A549 (cell line): ENCODE measurements at regions not wholly inside any gene's neighbourhood (a gene's known extent, or its start where the extent isn't known, plus 50 kb on each side); places are given as distances from the start of the nearest gene placed in this dataset.

Experiments
- ATAC-seq, 2 experiments: fragments of 200-7000 bp in 1 of 2; fragments of >200 bp in 1 of 2; cut with Nextera tagmentation in 1 of 2; cut with Tn5 transposase in 1 of 2; 3 replicates each; pipeline versions ENCODE4 v1.8.0 to v1.9.1; 2018 to 2020; ENCODE audit warnings: mild to moderate bottlenecking in 1 of 2, moderate library complexity in 1 of 2
- CTCF ChIA-PET: fragments of 300-600 bp; sonication (Branson Sonifier 250); formaldehyde crosslinking; extraction: SDS; loops from one replicate; lab custom pipeline; 2021; ENCODE audit warnings: antibody characterized with exemption, inconsistent platforms; lab: Yijun Ruan, JAX
- POLR2A ChIA-PET: fragments of 350-600 bp; formaldehyde crosslinking; extraction: SDS; loops from one replicate; lab custom pipeline; 2021; ENCODE audit warnings: antibody characterized with exemption, inconsistent platforms; lab: Yijun Ruan, JAX
- DNase-seq, 2 experiments: peaks; one replicate each; pipeline versions ENCODE4 v3.0.0 to v3.0.0-alpha.2; 2011 to 2016; ENCODE audit warnings: low read depth in 1 of 2, low spot score in 1 of 2
- FAIRE-seq: peaks from 2 replicates; lab custom pipeline; 2011; peaks lifted over from hg19 to GRCh38; lab: Jason Lieb, UNC
- H3K27ac ChIP-seq, 2 experiments: fragments of >200 bp; sonication (Bioruptor Twin); formaldehyde crosslinking; 3 replicates each; pipeline ENCODE4 v1.5.1; 2016 to 2017
- H3K4me1 ChIP-seq: fragments of >200 bp; sonication (Bioruptor Twin); formaldehyde crosslinking; 3 replicates; pipeline ENCODE4 v1.6.1; 2016
- H3K4me2 ChIP-seq: fragments of >200 bp; sonication (Bioruptor Twin); formaldehyde crosslinking; 3 replicates; pipeline ENCODE4 v1.6.1; 2016
- H3K4me3 ChIP-seq: fragments of >200 bp; sonication (Bioruptor Twin); formaldehyde crosslinking; 3 replicates; pipeline ENCODE4 v1.5.1; 2016
- H3K9me3 ChIP-seq: fragments of >200 bp; sonication (Bioruptor Twin); formaldehyde crosslinking; 3 replicates; pipeline ENCODE4 v1.6.1; 2016
- CHD2 ChIP-seq: fragments of 150-350 bp; IDR thresholded peaks from 2 replicates; pipeline ENCODE4 v1.6.1; 2014; ENCODE audit warnings: low read length; ENCODE audit not compliant: partially characterized antibody
- CTCF ChIP-seq: fragments of >200 bp; sonication (Bioruptor Twin); formaldehyde crosslinking; IDR thresholded peaks from 3 replicates; pipeline ENCODE4 v1.5.1; 2016
- E2F6 ChIP-seq: IDR thresholded peaks from 2 replicates; pipeline ENCODE4 v1.6.1; 2012; ENCODE audit warnings: low read depth, borderline replicate concordance
- EHMT2 ChIP-seq: fragments of 200-600 bp; sonication (generic); IDR thresholded peaks from 2 replicates; pipeline ENCODE4 v1.6.1; 2016; ENCODE audit warnings: antibody characterized with exemption, low read depth, mild to moderate bottlenecking, moderate library complexity
- EP300 ChIP-seq, 2 experiments: fragments of >200 bp; sonication (Bioruptor Twin); formaldehyde crosslinking; IDR thresholded peaks; 2 replicates in 1 of 2; 3 replicates in 1 of 2; pipeline ENCODE4 v1.6.1; 2016 to 2017
- FOSB ChIP-seq: fragments of 250-450 bp; sonication (Bioruptor Pico); IDR thresholded peaks from 2 replicates; pipeline ENCODE4 v1.5.0; 2020; ENCODE audit warnings: mild to moderate bottlenecking, moderate library complexity
- HMGXB4 ChIP-seq: fragments of 250-450 bp; sonication (Bioruptor Pico); IDR thresholded peaks from 2 replicates; pipeline ENCODE4 v1.5.0; 2021; ENCODE audit warnings: mild to moderate bottlenecking, moderate library complexity, borderline replicate concordance
- HOXB13 ChIP-seq: fragments of 250-450 bp; sonication (Bioruptor Pico); IDR thresholded peaks from 2 replicates; pipeline ENCODE4 v1.5.0; 2020; ENCODE audit warnings: low read depth, mild to moderate bottlenecking, moderate library complexity
- HOXB5 ChIP-seq: fragments of 250-450 bp; sonication (Bioruptor Pico); IDR thresholded peaks from 2 replicates; pipeline ENCODE4 v1.5.0; 2020; ENCODE audit warnings: mild to moderate bottlenecking, moderate library complexity
- NPAS2 ChIP-seq: fragments of 250-450 bp; sonication (Bioruptor Pico); IDR thresholded peaks from 2 replicates; pipeline ENCODE4 v1.8.0; 2022; ENCODE audit warnings: mild to moderate bottlenecking, moderate library complexity, borderline replicate concordance
- PBX3 ChIP-seq: IDR thresholded peaks from 2 replicates; pipeline ENCODE4 v1.6.1; 2012
- POLR2AphosphoS2 ChIP-seq: conservative IDR thresholded peaks from 2 replicates; pipeline ENCODE4 v1.6.1; 2012; ENCODE audit warnings: low read length, improper control_type of control experiment, inconsistent platforms
- REST ChIP-seq: fragments of 200-600 bp; sonication (generic); IDR thresholded peaks from 2 replicates; pipeline ENCODE4 v1.6.1; 2016; ENCODE audit warnings: antibody characterized with exemption, mild to moderate bottlenecking, moderate library complexity
- SREBF2 ChIP-seq: fragments of 450-650 bp; IDR thresholded peaks from 2 replicates; pipeline ENCODE4 v1.6.1; 2014; ENCODE audit warnings: mild to moderate bottlenecking, moderate library complexity
- TFCP2L1 ChIP-seq: fragments of 250-450 bp; sonication (Bioruptor Pico); IDR thresholded peaks from 2 replicates; pipeline ENCODE4 v1.5.0; 2021; ENCODE audit warnings: mild to moderate bottlenecking
- WGBS: methylation state at CpG from one replicate; pipeline ENCODE4 v1.1.6; 2017; ENCODE audit errors: missing lambda C conversion rate; 5-methylcytosine and 5-hydroxymethylcytosine counted together

GRCh38 chr6:54694928-54695532, 151.5 kb upstream of the FAM83B start (continued):
- TF ChIP-seq PBX3, result no peak

- CTCF ChIA-PET, result interaction anchor here (0.6 kb wide), 1 partner anchor 143 kb away, joined by 3 read pairs; no protein-coding TSS in a partner anchor
- FAIRE-seq, result no peak
Observed at GRCh38 chr6:54695815-54696214, 150.8 kb upstream of the FAM83B start.

More at GRCh38 chr6:54695815-54696214, 150.8 kb upstream of the FAM83B start:
- H3K4me3 ChIP-seq, result no peak overlapping the region
- POLR2A ChIA-PET, result no interaction called here
- H3K27ac ChIP-seq, result no peak overlapping the region
- DNase-seq (no peak), ATAC-seq (no peak)
- no peaks in the 10 kb centered on the region for H3K4me1 ChIP-seq
- no peak overlapping the region for H3K4me2 ChIP-seq
- no peaks in the 10 kb centered on the region for H3K9me3 ChIP-seq
- TF ChIP-seq NPAS2 (CRISPR knock-in tag) (no peak), TFCP2L1 (CRISPR knock-in tag) (no peak), FOSB (CRISPR knock-in tag) (no peak), HMGXB4 (CRISPR knock-in tag) (no peak), EP300 (IDR thresholded peaks at IDR 0.05) (no peak), SREBF2 (no peak), HOXB5 (no peak), CTCF (no peak), HOXB13 (no peak), E2F6 (no peak), REST (no peak), EHMT2 (no peak), POLR2AphosphoS2 (no peak), CHD2 (no peak)
- 58% methylated on average over 3 of the region's 3 CpGs for WGBS
